ENCODE measurements at regions not wholly inside any gene's neighbourhood (a gene's known extent, or its start where the extent isn't known, plus 50 kb on each side); places are given as distances from the start of the nearest gene placed in this dataset.

- Histone ChIP-seq H3K4me3 (ENCODE audit: low read depth in 1 of 2, low read length in 2 of 2) (no peak overlapping the region), H3K4me2 (ENCODE audit: insufficient read depth, low read length) (no peak overlapping the region)
Observed at GRCh38 chr7:12137283-12137682, 73.8 kb upstream of the TMEM106B start.

GRCh38 chr7:12138421-12138820, 72.7 kb upstream of the TMEM106B start:
- no peak for DNase-seq
- H3K4me3 ChIP-seq (ENCODE audit: low read depth in 1 of 2, low read length in 2 of 2) = no peak overlapping the region
- H3K9ac ChIP-seq (ENCODE audit: low read depth, low read length) = no peak overlapping the region
- no peaks in the 10 kb centered on the region for H3K4me1 ChIP-seq (ENCODE audit: insufficient read depth, low read length)
- no peaks in the 10 kb centered on the region for H3K9me3 ChIP-seq (ENCODE audit: insufficient read depth, low read length, severe bottlenecking)
- H4K20me1 ChIP-seq (ENCODE audit: insufficient read depth, low read length) = no peaks in the 10 kb centered on the region
- H3K27me3 ChIP-seq (ENCODE audit: insufficient read depth, low read length, poor library complexity) = no peaks in the 10 kb centered on the region
- no peaks in the 10 kb centered on the region for H3K79me2 ChIP-seq (ENCODE audit: insufficient read depth, low read length)
- H2AFZ ChIP-seq (ENCODE audit: low read depth, low read length) = no peak overlapping the region
- no peak overlapping the region for H3K27ac ChIP-seq (ENCODE audit: low read length)
- no peak overlapping the region for H3K4me2 ChIP-seq (ENCODE audit: insufficient read depth, low read length)
- no peaks in the 10 kb centered on the region for H3K36me3 ChIP-seq (ENCODE audit: insufficient read depth, low read length)
- no peak for TF ChIP-seq EZH2 (IDR thresholded peaks at IDR 0.05; ENCODE audit: borderline replicate concordance, low read depth, low read length, severe bottlenecking)
- no peak for TF ChIP-seq CTCF (IDR thresholded peaks at IDR 0.05; ENCODE audit: borderline replicate concordance, extremely low read depth, low read length, poor library complexity, severe bottlenecking)
- no peak for ATAC-seq (ENCODE audit: insufficient read depth, low read depth)

More at GRCh38 chr7:12137283-12137682, 73.8 kb upstream of the TMEM106B start:
- Histone ChIP-seq H3K27me3 (ENCODE audit: insufficient read depth, low read length, poor library complexity) (no peaks in the 10 kb centered on the region), H3K27ac (ENCODE audit: low read length) (no peak overlapping the region), H3K9me3 (ENCODE audit: insufficient read depth, low read length, severe bottlenecking) (no peaks in the 10 kb centered on the region), H4K20me1 (ENCODE audit: insufficient read depth, low read length) (no peaks in the 10 kb centered on the region), H3K79me2 (ENCODE audit: insufficient read depth, low read length) (no peaks in the 10 kb centered on the region), H3K36me3 (ENCODE audit: insufficient read depth, low read length) (no peaks in the 10 kb centered on the region), H3K4me1 (ENCODE audit: insufficient read depth, low read length) (no peaks in the 10 kb centered on the region), H3K9ac (ENCODE audit: low read depth, low read length) (no peak overlapping the region), H2AFZ (ENCODE audit: low read depth, low read length) (no peak overlapping the region)
- no peak for DNase-seq
- TF ChIP-seq CTCF (IDR thresholded peaks at IDR 0.05; ENCODE audit: borderline replicate concordance, extremely low read depth, low read length, poor library complexity, severe bottlenecking) (no peak), EZH2 (IDR thresholded peaks at IDR 0.05; ENCODE audit: borderline replicate concordance, low read depth, low read length, severe bottlenecking) (no peak)
- no peak for ATAC-seq (ENCODE audit: insufficient read depth, low read depth)

- no peak overlapping the region for H3K4me2 ChIP-seq (ENCODE audit: insufficient read depth, low read length)
- no peak overlapping the region for H3K4me3 ChIP-seq (ENCODE audit: low read depth in 1 of 2, low read length in 2 of 2)
- H4K20me1 ChIP-seq (ENCODE audit: insufficient read depth, low read length) = no peaks in the 10 kb centered on the region
- ATAC-seq (ENCODE audit: insufficient read depth, low read depth) (no peak), DNase-seq (no peak)
- H3K9ac ChIP-seq (ENCODE audit: low read depth, low read length) = no peak overlapping the region
- TF ChIP-seq CTCF (IDR thresholded peaks at IDR 0.05; ENCODE audit: borderline replicate concordance, extremely low read depth, low read length, poor library complexity, severe bottlenecking) = no peak
- TF ChIP-seq EZH2 (IDR thresholded peaks at IDR 0.05; ENCODE audit: borderline replicate concordance, low read depth, low read length, severe bottlenecking) = no peak
- no peak overlapping the region for H2AFZ ChIP-seq (ENCODE audit: low read depth, low read length)
- no peaks in the 10 kb centered on the region for H3K4me1 ChIP-seq (ENCODE audit: insufficient read depth, low read length)
- H3K9me3 ChIP-seq (ENCODE audit: insufficient read depth, low read length, severe bottlenecking) = no peaks in the 10 kb centered on the region
- no peak overlapping the region for H3K27ac ChIP-seq (ENCODE audit: low read length)
- no peaks in the 10 kb centered on the region for H3K79me2 ChIP-seq (ENCODE audit: insufficient read depth, low read length)
- H3K27me3 ChIP-seq (ENCODE audit: insufficient read depth, low read length, poor library complexity) = no peaks in the 10 kb centered on the region
- no peaks in the 10 kb centered on the region for H3K36me3 ChIP-seq (ENCODE audit: insufficient read depth, low read length)
Observed at GRCh38 chr7:12139416-12139815, 71.7 kb upstream of the TMEM106B start.

GRCh38 chr7:12146813-12147212, 64.3 kb upstream of the TMEM106B start:
- Histone ChIP-seq H3K9me3 (ENCODE audit: insufficient read depth, low read length, severe bottlenecking) (no peaks in the 10 kb centered on the region), H3K4me3 (ENCODE audit: low read depth in 1 of 2, low read length in 2 of 2) (no peak overlapping the region), H3K36me3 (ENCODE audit: insufficient read depth, low read length) (no peaks in the 10 kb centered on the region), H3K27ac (ENCODE audit: low read length) (no peak overlapping the region), H3K4me2 (ENCODE audit: insufficient read depth, low read length) (no peak overlapping the region), H3K27me3 (ENCODE audit: insufficient read depth, low read length, poor library complexity) (no peaks in the 10 kb centered on the region), H4K20me1 (ENCODE audit: insufficient read depth, low read length) (no peaks in the 10 kb centered on the region), H2AFZ (ENCODE audit: low read depth, low read length) (no peak overlapping the region), H3K4me1 (ENCODE audit: insufficient read depth, low read length) (no peaks in the 10 kb centered on the region), H3K9ac (ENCODE audit: low read depth, low read length) (no peak overlapping the region), H3K79me2 (ENCODE audit: insufficient read depth, low read length) (no peaks in the 10 kb centered on the region)
- no peak for ATAC-seq (ENCODE audit: insufficient read depth, low read depth)
- DNase-seq = no peak
- no peak for TF ChIP-seq CTCF (IDR thresholded peaks at IDR 0.05; ENCODE audit: borderline replicate concordance, extremely low read depth, low read length, poor library complexity, severe bottlenecking)
- no peak for TF ChIP-seq EZH2 (IDR thresholded peaks at IDR 0.05; ENCODE audit: borderline replicate concordance, low read depth, low read length, severe bottlenecking)
